Adipocyte (in vitro differentiated cells): ENCODE measurements at regions not wholly inside any gene's neighbourhood (a gene's known extent, or its start where the extent isn't known, plus 50 kb on each side); places are given as distances from the start of the nearest gene placed in this dataset.

Experiments
- DNase-seq: peaks from one replicate; pipeline ENCODE4 v3.0.0-alpha.2; 2015; ENCODE audit warnings: low read depth
- H3K27me3 ChIP-seq: replicated peaks from 2 replicates; pipeline ENCODE4 v1.7.0; 2013; ENCODE audit warnings: mild to moderate bottlenecking, low read length, moderate library complexity; ENCODE audit not compliant: control insufficient read depth, insufficient read depth
- H3K36me3 ChIP-seq: 2 replicates; pipeline ENCODE4 v1.7.0; 2013; ENCODE audit warnings: low read length, mild to moderate bottlenecking, moderate library complexity; ENCODE audit not compliant: control insufficient read depth, insufficient read depth, severe bottlenecking
- H3K4me1 ChIP-seq: 2 replicates; pipeline ENCODE4 v1.7.0; 2013; ENCODE audit warnings: mild to moderate bottlenecking, low read length, moderate library complexity; ENCODE audit not compliant: control insufficient read depth, insufficient read depth
- H3K4me3 ChIP-seq: 2 replicates; pipeline ENCODE4 v1.7.0; 2013; ENCODE audit warnings: mild to moderate bottlenecking, low read length, moderate library complexity
- H3K9ac ChIP-seq: 2 replicates; pipeline ENCODE4 v1.7.0; 2013; ENCODE audit warnings: mild to moderate bottlenecking, low read length, moderate library complexity
- H3K9me3 ChIP-seq: 2 replicates; pipeline ENCODE4 v1.7.0; 2013; ENCODE audit warnings: mild to moderate bottlenecking, low read length, moderate library complexity; ENCODE audit not compliant: control insufficient read depth

GRCh38 chr20:23156170-23156841 is 70.2 kb upstream of the CD93 start:
- peaks cover 55% of the 10 kb centered on the region for H3K4me1 ChIP-seq
- H3K9ac ChIP-seq = peak overlapping the region; percentile 59
- no peaks in the 10 kb centered on the region for H3K27me3 ChIP-seq
- no peaks in the 10 kb centered on the region for H3K9me3 ChIP-seq
- no peaks in the 10 kb centered on the region for H3K36me3 ChIP-seq
- H3K4me3 ChIP-seq = no peak overlapping the region
- DNase-seq = peak; percentile 66

- peaks cover 51% of the 10 kb centered on the region for H3K4me1 ChIP-seq
- no peaks in the 10 kb centered on the region for H3K36me3 ChIP-seq
- no peaks in the 10 kb centered on the region for H3K9me3 ChIP-seq
- no peak for DNase-seq
- H3K27me3 ChIP-seq = no peaks in the 10 kb centered on the region
- no peak overlapping the region for H3K4me3 ChIP-seq
- H3K9ac ChIP-seq = no peak overlapping the region
Measured at GRCh38 chr20:23155141-23155590, 69.0 kb upstream of the CD93 start.

- Histone ChIP-seq H3K9ac (no peak overlapping the region), H3K9me3 (no peaks in the 10 kb centered on the region), H3K27me3 (no peaks in the 10 kb centered on the region), H3K36me3 (no peaks in the 10 kb centered on the region), H3K4me1 (peaks cover 58% of the 10 kb centered on the region), H3K4me3 (no peak overlapping the region)
- DNase-seq = no peak
Measured at GRCh38 chr20:23153696-23154341, 67.7 kb upstream of the CD93 start.

- no peak for DNase-seq
- Histone ChIP-seq H3K4me1 (peaks cover 67% of the 10 kb centered on the region), H3K27me3 (no peaks in the 10 kb centered on the region), H3K9me3 (no peaks in the 10 kb centered on the region), H3K36me3 (no peaks in the 10 kb centered on the region), H3K4me3 (no peak overlapping the region), H3K9ac (no peak overlapping the region)
Measured at GRCh38 chr20:23152902-23153301, 66.8 kb upstream of the CD93 start.

- DNase-seq = peak; percentile 57
- H3K4me3 ChIP-seq = no peak overlapping the region
- H3K9me3 ChIP-seq = no peaks in the 10 kb centered on the region
- H3K4me1 ChIP-seq = peaks cover 71% of the 10 kb centered on the region
- H3K27me3 ChIP-seq = no peaks in the 10 kb centered on the region
- no peaks in the 10 kb centered on the region for H3K36me3 ChIP-seq
- H3K9ac ChIP-seq = no peak overlapping the region
Measured at GRCh38 chr20:23152308-23152892, 66.3 kb upstream of the CD93 start.

GRCh38 chr20:23151885-23152284 is 65.8 kb upstream of the CD93 start:
- H3K36me3 ChIP-seq = no peaks in the 10 kb centered on the region
- H3K4me1 ChIP-seq = peaks cover 72% of the 10 kb centered on the region
- no peaks in the 10 kb centered on the region for H3K27me3 ChIP-seq
- H3K9me3 ChIP-seq = no peaks in the 10 kb centered on the region
- H3K9ac ChIP-seq = no peak overlapping the region
- H3K4me3 ChIP-seq = no peak overlapping the region
- no peak for DNase-seq

- Histone ChIP-seq H3K4me1 (peaks cover 72% of the 10 kb centered on the region), H3K9me3 (no peaks in the 10 kb centered on the region), H3K4me3 (no peak overlapping the region), H3K27me3 (no peaks in the 10 kb centered on the region), H3K36me3 (no peaks in the 10 kb centered on the region), H3K9ac (no peak overlapping the region)
- no peak for DNase-seq
Measured at GRCh38 chr20:23151008-23151703, 65.0 kb upstream of the CD93 start.

- Histone ChIP-seq H3K4me3 (no peak overlapping the region), H3K9ac (no peak overlapping the region), H3K9me3 (no peaks in the 10 kb centered on the region), H3K36me3 (no peaks in the 10 kb centered on the region), H3K27me3 (no peaks in the 10 kb centered on the region), H3K4me1 (peaks cover 73% of the 10 kb centered on the region)
- DNase-seq = no peak
Measured at GRCh38 chr20:23150304-23151007, 64.3 kb upstream of the CD93 start.

- Histone ChIP-seq H3K4me1 (peaks cover 80% of the 10 kb centered on the region), H3K9me3 (no peaks in the 10 kb centered on the region), H3K36me3 (no peaks in the 10 kb centered on the region), H3K9ac (no peak overlapping the region), H3K4me3 (no peak overlapping the region), H3K27me3 (no peaks in the 10 kb centered on the region)
- DNase-seq = no peak
Measured at GRCh38 chr20:23149623-23150279, 63.6 kb upstream of the CD93 start.

- no peaks in the 10 kb centered on the region for H3K9me3 ChIP-seq
- peaks cover 84% of the 10 kb centered on the region for H3K4me1 ChIP-seq
- no peaks in the 10 kb centered on the region for H3K36me3 ChIP-seq
- H3K9ac ChIP-seq = peak overlapping the region; percentile 31
- no peaks in the 10 kb centered on the region for H3K27me3 ChIP-seq
- DNase-seq = no peak
- no peak overlapping the region for H3K4me3 ChIP-seq
Measured at GRCh38 chr20:23148731-23149570, 62.8 kb upstream of the CD93 start.
